ENCODE measurements at regions not wholly inside any gene's neighbourhood (a gene's known extent, or its start where the extent isn't known, plus 50 kb on each side); places are given as distances from the start of the nearest gene placed in this dataset.

DNA sequence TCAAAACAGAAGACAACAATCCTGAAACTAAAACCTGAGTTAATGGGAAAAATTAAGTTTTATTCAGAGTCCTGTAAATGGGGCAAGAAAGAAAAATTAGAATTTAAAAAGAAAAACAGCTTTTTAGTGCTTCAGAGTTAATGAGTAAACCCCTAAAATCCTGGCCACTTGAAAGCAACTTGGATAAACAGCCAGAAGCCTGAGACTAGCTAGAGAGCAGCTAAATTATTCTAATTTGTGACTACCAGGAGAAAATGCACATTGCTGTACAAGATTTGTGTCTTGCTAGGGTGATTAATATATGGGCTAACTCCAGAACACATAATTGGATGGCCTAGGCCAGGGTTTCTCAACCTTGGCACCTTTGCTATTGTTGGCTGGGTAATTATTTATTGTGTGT is 62.4 kb upstream of the ARG1 start:
- DNase-seq = no peak

DNA sequence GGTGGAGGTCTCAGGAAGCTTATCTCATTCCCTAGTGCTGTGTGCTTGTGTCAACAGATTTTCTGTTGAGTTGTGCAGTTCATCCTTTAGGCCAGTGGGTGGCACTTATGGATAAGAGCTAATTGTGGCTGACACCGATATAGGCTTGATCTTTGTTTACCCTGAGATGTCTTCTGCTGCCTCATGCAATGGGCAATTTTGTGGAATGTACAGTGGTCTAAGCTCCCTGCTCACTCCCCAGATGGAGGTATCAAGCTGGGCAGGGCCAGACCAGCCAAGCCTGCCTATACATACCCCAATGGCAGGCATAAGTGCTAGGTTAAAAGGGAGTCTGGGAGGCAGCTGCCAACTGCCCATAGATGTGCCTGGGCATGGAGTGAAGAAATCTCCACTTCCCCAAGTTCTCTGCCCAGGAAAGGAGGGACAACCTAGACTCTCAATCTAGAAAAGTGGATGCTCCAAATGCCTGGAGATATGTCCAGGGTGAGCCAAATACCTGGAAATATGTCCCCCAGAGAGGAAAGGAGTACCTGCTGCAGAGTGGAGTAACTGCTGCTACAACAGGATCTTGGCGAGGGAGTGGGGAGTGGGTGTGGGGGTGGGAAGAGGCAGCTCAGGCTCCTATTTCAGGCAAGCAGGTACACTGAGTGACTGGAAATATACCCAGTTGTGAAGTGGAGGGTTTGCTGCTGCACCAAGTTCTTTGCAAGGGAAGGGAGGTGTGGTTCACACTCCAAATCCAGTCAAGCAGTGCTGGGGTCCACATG is 53.2 kb upstream of the ARG1 start:
- DNase-seq = peak; percentile 69
